DND-41 (cell line): ENCODE measurements at regions not wholly inside any gene's neighbourhood (a gene's known extent, or its start where the extent isn't known, plus 50 kb on each side); places are given as distances from the start of the nearest gene placed in this dataset.

Source experiments
- ATAC-seq: fragments of 200-7000 bp; cut with Tn5 transposase; 3 replicates; pipeline ENCODE4 v1.9.1; 2021; ENCODE audit warnings: low read depth; ENCODE audit not compliant: insufficient read depth
- DNase-seq: peaks from one replicate; pipeline ENCODE4 v3.0.0-alpha.2; 2020
- H2AFZ ChIP-seq: 2 replicates; pipeline ENCODE4 v1.6.0; 2012; ENCODE audit warnings: low read depth, low read length
- H3K27ac ChIP-seq: 2 replicates; pipeline ENCODE4 v1.5.1; 2012; ENCODE audit warnings: low read length, inconsistent platforms
- H3K27me3 ChIP-seq: fragments of 200-600 bp; sonication (generic); 2 replicates; pipeline ENCODE4 v1.6.0; 2012; ENCODE audit warnings: low read length, mild to moderate bottlenecking, inconsistent platforms; ENCODE audit not compliant: insufficient read depth, poor library complexity
- H3K36me3 ChIP-seq: 2 replicates; pipeline ENCODE4 v1.5.1; 2012; ENCODE audit warnings: low read length, inconsistent platforms; ENCODE audit not compliant: insufficient read depth
- H3K4me1 ChIP-seq: 2 replicates; pipeline ENCODE4 v1.5.1; 2012; ENCODE audit warnings: mild to moderate bottlenecking, low read length; ENCODE audit not compliant: insufficient read depth
- H3K4me2 ChIP-seq: 2 replicates; pipeline ENCODE4 v1.6.0; 2012; ENCODE audit warnings: mild to moderate bottlenecking, moderate library complexity, low read length, inconsistent platforms; ENCODE audit not compliant: insufficient read depth
- H3K4me3 ChIP-seq, 2 experiments: fragments of 200-600 bp in 1 of 2; shearing (Covaris generic) in 1 of 2; 2 replicates each; pipeline ENCODE4 v1.5.1; 2012 to 2016; ENCODE audit warnings: inconsistent platforms in 2 of 2, low read length in 2 of 2, mild to moderate bottlenecking in 2 of 2, low read depth in 1 of 2, moderate library complexity in 1 of 2
- H3K79me2 ChIP-seq: 2 replicates; pipeline ENCODE4 v1.6.0; 2012; ENCODE audit warnings: low read length, inconsistent platforms; ENCODE audit not compliant: insufficient read depth
- H3K9ac ChIP-seq: 2 replicates; pipeline ENCODE4 v1.6.0; 2012; ENCODE audit warnings: low read depth, mild to moderate bottlenecking, inconsistent platforms, low read length, moderate library complexity
- H3K9me3 ChIP-seq: 2 replicates; pipeline ENCODE4 v1.5.1; 2012; ENCODE audit warnings: low read length, moderate library complexity, mild to moderate bottlenecking, inconsistent platforms; ENCODE audit not compliant: insufficient read depth, severe bottlenecking
- H4K20me1 ChIP-seq: 2 replicates; pipeline ENCODE4 v1.6.0; 2012; ENCODE audit warnings: low read length; ENCODE audit not compliant: insufficient read depth
- EZH2 ChIP-seq: IDR thresholded peaks from 3 replicates; pipeline ENCODE4 v1.6.1; 2012; ENCODE audit warnings: borderline replicate concordance, low read depth, mild to moderate bottlenecking, moderate library complexity, low read length, inconsistent platforms; ENCODE audit not compliant: severe bottlenecking
- TF ChIP-seq, protein P1 (sequence below): IDR thresholded peaks from 2 replicates; pipeline ENCODE4 v1.5.1; 2012; ENCODE audit warnings: borderline replicate concordance, low read length, moderate library complexity, mild to moderate bottlenecking; ENCODE audit not compliant: poor library complexity, severe bottlenecking; ENCODE audit errors: extremely low read depth

DNA sequence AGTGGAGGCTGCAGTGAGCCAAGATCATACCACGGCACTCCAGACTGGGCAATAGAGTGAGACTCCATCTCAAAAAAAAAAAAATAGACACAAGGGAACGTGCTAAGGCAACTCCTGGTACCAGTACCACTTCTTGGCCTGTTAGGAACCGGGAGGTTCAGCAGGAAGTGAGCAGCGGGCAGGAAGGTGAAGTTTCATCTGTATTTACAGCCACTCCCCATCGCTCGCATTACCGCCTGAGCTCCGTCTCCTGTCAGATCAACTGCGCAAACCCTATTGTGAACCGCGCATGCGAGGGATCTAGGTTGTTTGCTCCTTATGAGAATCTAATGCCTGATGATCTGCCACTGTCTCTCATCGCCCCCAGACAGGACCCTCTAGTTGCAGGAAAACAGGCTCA lies 69.9 kb upstream of the FOXK1 start:
- H3K4me1 ChIP-seq: no peaks in the 10 kb centered on the region
- H3K9ac ChIP-seq: no peak overlapping the region
- no peak overlapping the region for H3K4me2 ChIP-seq
- no peaks in the 10 kb centered on the region for H3K36me3 ChIP-seq
- no peak for ATAC-seq
- TF ChIP-seq, protein P1, sequence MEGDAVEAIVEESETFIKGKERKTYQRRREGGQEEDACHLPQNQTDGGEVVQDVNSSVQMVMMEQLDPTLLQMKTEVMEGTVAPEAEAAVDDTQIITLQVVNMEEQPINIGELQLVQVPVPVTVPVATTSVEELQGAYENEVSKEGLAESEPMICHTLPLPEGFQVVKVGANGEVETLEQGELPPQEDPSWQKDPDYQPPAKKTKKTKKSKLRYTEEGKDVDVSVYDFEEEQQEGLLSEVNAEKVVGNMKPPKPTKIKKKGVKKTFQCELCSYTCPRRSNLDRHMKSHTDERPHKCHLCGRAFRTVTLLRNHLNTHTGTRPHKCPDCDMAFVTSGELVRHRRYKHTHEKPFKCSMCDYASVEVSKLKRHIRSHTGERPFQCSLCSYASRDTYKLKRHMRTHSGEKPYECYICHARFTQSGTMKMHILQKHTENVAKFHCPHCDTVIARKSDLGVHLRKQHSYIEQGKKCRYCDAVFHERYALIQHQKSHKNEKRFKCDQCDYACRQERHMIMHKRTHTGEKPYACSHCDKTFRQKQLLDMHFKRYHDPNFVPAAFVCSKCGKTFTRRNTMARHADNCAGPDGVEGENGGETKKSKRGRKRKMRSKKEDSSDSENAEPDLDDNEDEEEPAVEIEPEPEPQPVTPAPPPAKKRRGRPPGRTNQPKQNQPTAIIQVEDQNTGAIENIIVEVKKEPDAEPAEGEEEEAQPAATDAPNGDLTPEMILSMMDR: no peak
- no peak overlapping the region for H3K4me3 ChIP-seq
- no peak overlapping the region for H3K27ac ChIP-seq
- DNase-seq: no peak
- no peak overlapping the region for H2AFZ ChIP-seq
- H3K27me3 ChIP-seq: no peaks in the 10 kb centered on the region
- no peaks in the 10 kb centered on the region for H3K79me2 ChIP-seq
- no peaks in the 10 kb centered on the region for H4K20me1 ChIP-seq
- no peaks in the 10 kb centered on the region for H3K9me3 ChIP-seq

DNA sequence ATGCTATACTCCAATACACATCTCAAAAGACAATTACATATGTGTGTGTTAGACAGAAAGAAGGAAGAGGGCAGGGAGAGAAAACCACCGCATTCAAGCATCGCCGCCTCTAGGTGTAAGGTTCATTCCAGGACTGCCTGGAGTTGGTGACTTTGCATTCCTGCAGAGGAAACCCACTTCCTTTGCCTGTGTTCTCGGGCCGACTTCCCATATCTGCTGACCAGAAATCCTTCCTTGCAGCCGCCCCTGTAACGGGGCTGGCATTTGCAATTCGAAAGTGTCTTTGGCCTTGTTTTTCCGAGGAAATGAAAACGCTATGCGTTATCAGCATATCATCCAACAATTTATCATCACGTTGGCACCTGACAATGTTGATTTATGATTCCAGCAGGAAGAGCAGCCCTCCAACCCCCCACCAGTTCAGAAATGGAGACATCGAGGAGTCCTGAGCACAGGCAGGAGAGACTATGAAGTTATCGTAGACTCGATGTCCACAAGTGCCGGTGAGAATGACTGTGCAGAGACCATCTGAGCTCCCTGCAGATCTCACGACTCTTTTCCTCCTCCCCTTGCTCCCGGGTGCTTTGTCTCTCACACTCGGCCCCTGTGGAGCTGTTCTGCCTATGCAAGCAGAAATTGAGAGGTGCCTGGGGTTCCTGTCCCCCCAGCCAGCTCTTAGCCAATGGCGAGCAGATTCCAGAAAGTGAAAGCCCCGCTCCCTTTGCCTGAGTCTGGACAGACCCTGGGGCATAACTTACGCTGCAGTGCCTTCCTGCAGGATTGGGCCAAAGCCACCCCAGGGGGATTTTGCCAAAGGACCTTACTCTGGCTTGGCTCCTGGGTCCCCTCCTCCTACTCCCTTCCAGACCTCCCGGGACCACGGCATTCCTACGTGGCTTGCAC lies 68.9 kb upstream of the FOXK1 start:
- Histone ChIP-seq H3K4me2 (no peak overlapping the region), H3K9ac (no peak overlapping the region), H3K4me3 (no peak overlapping the region), H3K79me2 (no peaks in the 10 kb centered on the region), H3K9me3 (no peaks in the 10 kb centered on the region), H3K27me3 (no peaks in the 10 kb centered on the region), H3K27ac (no peak overlapping the region), H2AFZ (no peak overlapping the region; the same call in 1 of the 2 replicates), H4K20me1 (no peaks in the 10 kb centered on the region), H3K4me1 (no peaks in the 10 kb centered on the region), H3K36me3 (no peaks in the 10 kb centered on the region)
- no peak for ATAC-seq
- no peak for DNase-seq
- TF ChIP-seq, protein P1: no peak
- no peak for TF ChIP-seq EZH2

DNA sequence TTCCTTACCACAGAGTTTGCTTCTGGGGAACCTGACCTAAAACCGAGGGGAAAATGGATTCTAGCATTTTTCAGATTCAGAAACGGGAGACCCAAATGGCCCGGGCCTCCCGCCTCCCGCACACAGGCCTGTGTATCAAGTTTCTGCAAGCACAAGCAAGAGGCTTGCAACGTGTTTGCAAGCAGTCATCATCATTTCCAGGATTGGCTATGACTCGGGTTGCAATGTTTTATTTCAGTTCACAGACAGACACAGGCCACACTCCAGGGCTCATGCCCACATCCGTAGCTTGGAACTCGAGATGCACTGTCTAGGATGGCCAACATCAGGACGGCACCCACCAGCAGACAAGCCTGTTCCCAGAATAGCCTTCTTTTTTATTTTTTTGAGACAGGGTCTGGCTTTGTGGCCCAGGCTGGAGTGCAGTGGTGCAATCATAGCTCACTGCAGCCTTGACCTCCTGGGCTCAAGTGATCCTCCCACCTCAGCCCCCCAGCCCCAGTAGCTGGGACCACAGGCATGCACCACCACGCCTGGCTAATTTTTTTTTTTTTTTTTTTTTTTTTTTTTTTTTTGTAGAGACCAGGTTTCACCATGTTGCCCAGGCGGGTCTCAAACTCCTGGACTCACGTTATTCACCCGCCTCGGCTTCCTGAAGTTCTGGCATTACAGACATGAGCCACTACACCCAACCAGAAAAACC lies 68.1 kb upstream of the FOXK1 start:
- no peak overlapping the region for H3K27ac ChIP-seq
- H3K9me3 ChIP-seq: no peaks in the 10 kb centered on the region
- H2AFZ ChIP-seq: no peak overlapping the region
- H3K4me2 ChIP-seq: no peak overlapping the region
- H3K4me1 ChIP-seq: no peaks in the 10 kb centered on the region
- DNase-seq (no peak), ATAC-seq (no peak)
- H3K9ac ChIP-seq: no peak overlapping the region
- no peaks in the 10 kb centered on the region for H3K36me3 ChIP-seq
- no peaks in the 10 kb centered on the region for H3K79me2 ChIP-seq
- H4K20me1 ChIP-seq: no peaks in the 10 kb centered on the region
- no peak overlapping the region for H3K4me3 ChIP-seq
- H3K27me3 ChIP-seq: no peaks in the 10 kb centered on the region
- TF ChIP-seq, protein P1: no peak
- no peak for TF ChIP-seq EZH2
